ENCODE measurements at regions not wholly inside any gene's neighbourhood (a gene's known extent, or its start where the extent isn't known, plus 50 kb on each side); places are given as distances from the start of the nearest gene placed in this dataset.

GRCh38 chr2:235302263-235302662 is 191.6 kb upstream of the AGAP1 start (continued):
- no peak for TF ChIP-seq RBBP5 (IDR thresholded peaks at IDR 0.05; ENCODE audit: borderline replicate concordance, low read depth, low read length)
- TF ChIP-seq PHF8 (conservative IDR thresholded peaks at IDR 0.05; ENCODE audit: low read depth, low read length) = no peak
- TF ChIP-seq SRF (IDR thresholded peaks at IDR 0.05; ENCODE audit: low read depth, low read length) = no peak
- no peak for TF ChIP-seq POU5F1 (IDR thresholded peaks at IDR 0.05; ENCODE audit: low read depth, low read length)
- TF ChIP-seq SAP30 (IDR thresholded peaks at IDR 0.05; ENCODE audit: insufficient read depth, insufficient replicate concordance, low read length) = no peak
- TF ChIP-seq ATF3 (IDR thresholded peaks at IDR 0.05; ENCODE audit: insufficient read depth, low read depth, low read length) = no peak
